ENCODE measurements at regions not wholly inside any gene's neighbourhood (a gene's known extent, or its start where the extent isn't known, plus 50 kb on each side); places are given as distances from the start of the nearest gene placed in this dataset.
A peak's percentile ranks its signal among the peaks of the same experiment; 100 is the strongest.
"Not testable (repeated sequence)": the region's sequence is repeated elsewhere in the genome, so short reads cannot be mapped to it uniquely, and the experiment has no call there.

GRCh38 chr5:153939101-153939500 lies 99.6 kb downstream of the FAM114A2 start:
- DNase-seq = no peak

- DNase-seq = no peak
These were observed 100.4 kb downstream of the FAM114A2 start for GRCh38 chr5:153938191-153938842.

GRCh38 chr5:153937661-153938060 lies 101.0 kb downstream of the FAM114A2 start:
- no peak for DNase-seq

GRCh38 chr5:153935151-153935550 lies 103.6 kb downstream of the FAM114A2 start:
- DNase-seq = not testable (repeated sequence)

- DNase-seq = no peak
These were observed 112.5 kb downstream of the FAM114A2 start for GRCh38 chr5:153926201-153926600.

- no peak for DNase-seq
These were observed 119.5 kb downstream of the FAM114A2 start for GRCh38 chr5:153919161-153919560.

- DNase-seq = no peak
These were observed 131.4 kb downstream of the FAM114A2 start for GRCh38 chr5:153907170-153907775.

- no peak for DNase-seq
These were observed 133.5 kb downstream of the FAM114A2 start for GRCh38 chr5:153905219-153905618.

- no peak for DNase-seq
These were observed 135.4 kb downstream of the FAM114A2 start for GRCh38 chr5:153903321-153903720.

GRCh38 chr5:153902016-153902415 lies 136.7 kb downstream of the FAM114A2 start:
- DNase-seq = no peak

GRCh38 chr5:153901449-153901848 lies 137.3 kb downstream of the FAM114A2 start:
- no peak for DNase-seq

- DNase-seq = no peak
These were observed 137.9 kb downstream of the FAM114A2 start for GRCh38 chr5:153900703-153901395.

- DNase-seq = no peak
These were observed 139.0 kb downstream of the FAM114A2 start for GRCh38 chr5:153899746-153900145.

- peak; percentile 82 for DNase-seq
These were observed 142.0 kb downstream of the FAM114A2 start for GRCh38 chr5:153896701-153897100.

GRCh38 chr5:153896117-153896516 lies 142.6 kb downstream of the FAM114A2 start:
- no peak for DNase-seq

GRCh38 chr5:153895266-153895665 lies 143.4 kb downstream of the FAM114A2 start:
- no peak for DNase-seq

GRCh38 chr5:153893817-153894216 lies 144.9 kb downstream of the FAM114A2 start:
- no peak for DNase-seq

GRCh38 chr5:153891394-153891793 lies 147.3 kb downstream of the FAM114A2 start:
- no peak for DNase-seq

GRCh38 chr5:153888781-153889180 lies 149.9 kb downstream of the FAM114A2 start:
- no peak for DNase-seq

- no peak for DNase-seq
These were observed 153.6 kb downstream of the FAM114A2 start for GRCh38 chr5:153885141-153885540.

GRCh38 chr5:153884612-153884957 lies 154.1 kb downstream of the FAM114A2 start:
- no peak for DNase-seq

GRCh38 chr5:153883854-153884611 lies 154.7 kb downstream of the FAM114A2 start:
- DNase-seq = no peak

- no peak for DNase-seq
These were observed 157.0 kb downstream of the FAM114A2 start for GRCh38 chr5:153881687-153882086.

GRCh38 chr5:153880106-153880505 lies 158.6 kb downstream of the FAM114A2 start:
- no peak for DNase-seq
